ENCODE measurements at regions not wholly inside any gene's neighbourhood (a gene's known extent, or its start where the extent isn't known, plus 50 kb on each side); places are given as distances from the start of the nearest gene placed in this dataset.
A peak's percentile ranks its signal among the peaks of the same experiment; 100 is the strongest.
"Not testable (repeated sequence)": the region's sequence is repeated elsewhere in the genome, so short reads cannot be mapped to it uniquely, and the experiment has no call there.

- DNase-seq = no peak
Observed at GRCh38 chr1:199058281-199058680, 419.4 kb downstream of the PTPRC start.

- no peak for DNase-seq
Observed at GRCh38 chr1:199064971-199065370, 426.1 kb downstream of the PTPRC start.

DNA sequence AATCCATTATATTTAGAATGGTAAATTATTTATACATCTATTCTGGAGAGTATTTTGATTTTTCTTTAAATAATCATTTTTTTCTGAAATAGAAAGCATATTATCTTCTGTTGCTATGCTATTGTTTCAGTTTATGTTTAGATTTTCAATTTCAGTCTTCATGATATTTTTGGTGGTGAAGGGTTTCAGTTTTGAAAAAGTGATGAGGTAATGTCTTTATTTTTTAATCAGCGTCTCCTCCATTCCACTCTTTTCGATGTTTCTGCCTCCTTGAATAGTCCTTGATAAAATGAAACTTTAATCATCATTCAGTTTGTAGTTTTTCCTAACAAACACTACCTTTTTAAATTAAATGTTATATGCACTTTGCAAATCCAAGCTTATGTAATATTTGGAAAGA lies 428.6 kb downstream of the PTPRC start:
- no peak for DNase-seq

DNA sequence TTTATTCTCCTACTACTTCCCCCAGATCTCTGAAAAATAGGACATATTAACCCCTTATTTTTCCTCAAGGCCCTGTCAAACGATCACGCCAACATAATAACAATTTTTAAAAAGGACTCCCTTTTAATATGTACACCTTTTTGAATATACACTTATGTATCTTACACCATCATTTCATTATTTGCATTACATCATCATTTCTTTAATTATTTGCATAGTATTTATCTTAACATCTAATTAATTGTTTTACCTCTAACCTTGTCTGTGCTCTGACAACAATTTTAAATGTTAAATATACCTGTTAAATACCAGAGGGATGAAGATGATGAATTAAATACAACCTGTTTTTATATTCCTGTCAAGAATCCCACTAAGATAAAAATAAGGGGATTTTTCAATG lies 432.2 kb downstream of the PTPRC start:
- DNase-seq = no peak

DNA sequence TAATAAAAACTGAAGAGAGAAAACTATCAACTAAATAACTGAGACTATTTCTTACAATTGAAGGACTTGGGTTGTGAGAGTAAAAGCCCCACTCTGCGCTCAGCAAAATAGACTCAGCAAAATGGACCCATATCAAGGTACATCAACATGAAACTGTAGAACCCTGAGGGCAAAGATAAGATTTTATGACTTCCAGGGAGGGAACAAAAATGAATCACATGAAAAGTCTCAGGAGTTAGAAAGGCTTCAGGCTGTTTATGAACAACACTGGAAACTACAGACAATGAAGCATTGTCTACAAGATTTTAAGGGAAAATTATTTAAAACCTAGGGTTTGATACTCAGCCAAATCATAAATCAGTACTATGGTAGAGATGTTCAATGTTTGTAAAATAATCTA lies 434.3 kb downstream of the PTPRC start:
- no peak for DNase-seq

GRCh38 chr1:199075792-199076191 lies 437.0 kb downstream of the PTPRC start:
- no peak for DNase-seq

- DNase-seq = no peak
Observed at GRCh38 chr1:199079994-199080393, 441.2 kb downstream of the PTPRC start.

DNA sequence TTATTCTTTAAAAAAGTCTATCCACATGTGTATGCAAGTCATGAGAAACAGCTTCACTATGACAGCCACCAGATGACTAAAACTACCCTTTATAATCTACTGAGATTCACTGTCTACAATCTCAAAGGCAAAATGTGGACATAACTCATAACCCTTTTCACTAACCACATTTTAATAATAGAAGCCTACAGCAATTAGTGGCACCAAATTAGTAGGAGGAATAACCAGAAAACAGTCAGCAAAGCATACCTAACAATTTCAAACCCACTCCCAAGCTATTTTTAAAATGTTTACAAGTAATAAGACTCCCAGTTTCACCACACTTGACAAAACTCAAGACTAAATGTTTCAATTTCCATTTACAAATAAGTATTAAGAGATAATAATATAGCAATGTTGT lies 442.9 kb downstream of the PTPRC start:
- no peak for DNase-seq

- no peak for DNase-seq
Observed at GRCh38 chr1:199082778-199083389, 444.0 kb downstream of the PTPRC start.

DNA sequence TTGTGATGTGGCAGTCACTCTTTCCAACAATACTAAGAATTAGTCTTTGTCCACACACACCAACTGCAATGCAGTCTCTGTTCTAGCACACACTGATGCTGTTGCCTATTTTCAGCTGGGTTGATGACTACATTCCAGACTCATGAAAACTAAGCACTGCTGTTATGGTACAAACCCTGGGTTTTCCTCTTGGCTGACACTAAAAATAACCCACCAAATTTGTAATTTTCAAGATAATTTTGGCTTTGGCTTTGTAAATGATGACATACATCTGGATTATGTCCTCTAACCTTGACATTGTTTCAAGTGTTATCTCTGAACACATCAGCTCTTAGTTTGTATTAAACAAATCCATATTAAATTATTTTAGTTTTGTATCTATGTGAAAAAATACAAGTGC lies 444.8 kb downstream of the PTPRC start:
- no peak for DNase-seq

GRCh38 chr1:199084293-199084692 lies 445.5 kb downstream of the PTPRC start:
- DNase-seq = no peak

- no peak for DNase-seq
Observed at GRCh38 chr1:199085903-199086302, 447.1 kb downstream of the PTPRC start.

GRCh38 chr1:199087144-199087543 lies 448.3 kb downstream of the PTPRC start:
- DNase-seq = no peak

DNA sequence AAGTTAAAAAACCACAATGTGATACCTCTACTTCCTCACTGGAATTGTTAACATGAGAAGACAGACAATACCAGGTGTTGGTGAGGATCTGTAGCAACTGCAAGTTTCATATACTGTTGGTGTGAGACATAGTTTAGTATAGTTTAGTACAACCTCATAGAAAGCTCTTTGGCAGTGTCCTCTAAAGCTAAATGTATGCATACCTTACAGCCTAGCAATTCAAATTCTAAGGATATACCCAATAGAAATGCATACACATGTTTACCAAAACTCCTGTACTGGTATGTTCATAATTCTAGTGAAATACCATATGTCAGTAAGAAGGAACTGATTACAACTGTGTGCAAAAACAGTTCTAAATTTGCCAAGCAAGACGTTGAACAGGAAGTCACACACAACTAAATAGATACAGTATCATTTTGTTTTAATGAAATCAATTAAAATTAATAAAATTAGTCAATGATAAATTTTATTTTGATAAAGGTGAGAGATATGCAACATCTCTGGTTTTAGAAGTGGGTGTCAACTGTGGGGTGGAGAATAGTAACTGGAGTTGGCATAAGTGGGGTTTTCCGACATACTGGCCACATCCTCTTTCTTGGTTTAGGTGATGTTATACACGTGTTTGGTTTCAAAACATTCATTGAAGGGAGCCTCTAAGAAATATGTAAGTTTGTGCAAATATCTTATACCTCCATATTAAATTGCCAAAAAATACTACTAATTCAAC lies 450.7 kb downstream of the PTPRC start:
- DNase-seq = peak; percentile 42

DNA sequence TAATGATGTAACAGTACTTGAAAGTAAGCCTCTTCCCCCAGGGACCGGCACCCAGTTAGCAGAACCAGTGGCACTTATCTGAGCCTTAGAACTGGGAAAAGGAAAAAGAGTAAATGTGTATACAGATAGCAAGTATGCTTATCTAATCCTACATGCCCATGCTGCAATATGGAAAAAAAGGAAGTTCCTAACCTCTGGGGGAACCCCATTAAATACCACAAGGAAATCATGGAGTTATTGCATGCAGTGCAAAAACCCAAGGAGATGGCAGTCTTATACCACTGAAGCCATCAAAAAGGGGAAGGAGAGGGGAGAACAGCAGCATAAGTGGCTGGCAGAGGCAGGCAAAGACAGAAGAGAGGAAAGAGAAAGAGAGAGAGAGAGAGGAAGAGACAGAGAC lies 456.8 kb downstream of the PTPRC start:
- not testable (repeated sequence) for DNase-seq

GRCh38 chr1:199096591-199096990 lies 457.8 kb downstream of the PTPRC start:
- DNase-seq = no peak

DNA sequence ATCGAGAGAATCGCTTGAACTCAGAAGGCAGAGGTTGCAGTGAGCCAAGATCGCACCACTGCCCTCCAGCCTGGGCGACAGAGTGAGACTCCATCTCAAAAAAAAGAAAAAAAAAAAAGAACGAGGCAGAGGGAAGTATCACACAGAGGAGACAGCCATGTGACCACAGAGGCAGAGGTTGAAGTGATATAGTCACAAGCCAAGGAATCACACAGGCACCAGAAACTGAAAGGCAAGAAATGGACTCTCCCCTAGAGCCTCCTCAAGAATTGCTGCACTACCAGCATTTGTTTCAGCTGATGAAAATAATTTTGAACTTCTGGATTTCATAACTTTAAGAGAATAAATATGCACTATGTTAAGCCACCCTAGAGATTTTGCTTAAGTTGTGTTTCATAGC lies 459.6 kb downstream of the PTPRC start:
- DNase-seq = no peak

DNA sequence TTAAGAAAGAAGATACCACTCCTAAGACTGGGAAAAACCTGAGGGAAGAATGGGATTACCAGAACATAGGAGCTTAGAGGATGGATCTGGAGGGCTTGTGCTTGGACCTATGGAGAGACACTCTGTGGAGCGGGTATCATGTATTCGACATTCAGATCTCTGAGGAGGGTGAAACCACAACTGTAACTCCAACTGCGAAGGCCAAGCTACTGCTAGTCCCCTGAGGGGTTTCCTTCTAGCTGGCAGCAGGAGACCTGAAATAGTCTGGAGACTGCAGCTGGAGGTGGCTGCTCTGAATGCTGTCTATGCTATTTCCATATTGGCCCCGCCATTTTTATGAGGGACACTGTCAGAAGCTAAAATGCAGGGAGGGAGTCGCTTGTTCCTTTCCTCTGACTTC lies 462.3 kb downstream of the PTPRC start:
- no peak for DNase-seq

GRCh38 chr1:199101635-199102034 lies 462.8 kb downstream of the PTPRC start:
- no peak for DNase-seq

- no peak for DNase-seq
Observed at GRCh38 chr1:199102239-199102638, 463.4 kb downstream of the PTPRC start.

DNA sequence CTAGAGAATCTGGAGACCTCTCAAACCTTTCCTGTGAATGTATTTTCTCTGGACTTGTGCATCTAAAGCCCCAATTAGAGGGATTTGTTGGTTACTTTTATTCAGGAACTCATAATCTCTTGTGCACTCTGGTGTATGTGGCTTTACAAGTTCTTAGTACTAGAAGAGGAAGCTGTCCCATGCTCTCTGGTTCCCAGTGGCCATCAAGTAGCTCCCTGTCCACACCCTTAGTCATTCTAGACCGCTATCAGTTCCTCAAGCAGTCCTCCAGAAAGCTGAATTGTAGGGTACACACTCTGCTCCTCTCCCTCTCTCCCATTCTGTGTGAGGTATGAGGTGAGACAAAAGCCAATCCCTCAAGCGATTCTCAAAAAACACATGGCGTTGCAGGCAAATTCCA lies 470.3 kb downstream of the PTPRC start:
- DNase-seq = no peak

- no peak for DNase-seq
Observed at GRCh38 chr1:199112365-199112764, 473.5 kb downstream of the PTPRC start.

DNA sequence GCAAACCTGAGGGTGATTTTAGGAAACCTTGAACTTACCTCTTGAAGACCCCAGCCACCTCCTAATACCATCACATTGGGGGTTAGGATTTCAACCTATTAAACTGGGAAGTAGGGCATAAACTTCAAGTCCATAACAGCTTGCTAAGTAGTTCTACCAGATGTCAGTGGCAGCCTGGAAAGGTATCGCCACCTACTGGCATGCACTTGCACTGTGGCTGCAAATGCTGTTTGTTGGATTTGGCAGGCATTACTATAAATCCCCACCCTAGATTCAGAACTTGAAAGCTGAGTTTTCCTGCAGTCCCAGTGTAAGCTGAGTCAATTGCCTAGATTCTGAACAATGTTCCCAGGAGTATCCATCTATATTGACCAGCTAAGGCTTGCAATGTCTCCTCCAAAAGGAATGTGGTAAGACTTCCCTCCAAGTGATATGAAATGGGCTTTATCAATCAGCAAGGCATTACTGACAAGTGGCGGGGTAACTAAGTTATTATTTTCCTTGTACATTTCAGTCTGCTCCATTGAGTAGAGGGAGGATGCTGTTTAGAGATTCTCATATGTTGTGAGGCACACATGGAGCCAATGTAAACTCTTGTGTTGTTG lies 474.5 kb downstream of the PTPRC start:
- DNase-seq = peak; percentile 63

GRCh38 chr1:199116488-199116887 lies 477.6 kb downstream of the PTPRC start:
- no peak for DNase-seq

- no peak for DNase-seq
Observed at GRCh38 chr1:199121047-199121446, 482.2 kb downstream of the PTPRC start.

Data from activated gamma-delta T cell treated with Interleukin-2 at 50 U/mL for 16 hours (primary cell).